Upper lobe of left lung (tissue), 6 donors: ENCODE measurements at regions not wholly inside any gene's neighbourhood (a gene's known extent, or its start where the extent isn't known, plus 50 kb on each side); places are given as distances from the start of the nearest gene placed in this dataset.
A peak's percentile ranks its signal among the peaks of the same experiment; 100 is the strongest.

Source experiments
- ATAC-seq, 2 donors: fragments of 200-7000 bp; cut with Tn5 transposase; one replicate each; pipeline ENCODE4 v1.9.1; 2022; ENCODE audit warnings: mild to moderate bottlenecking in 2 of 2, moderate library complexity in 2 of 2; ENCODE audit not compliant: low FRiP score in 2 of 2
- DNase-seq, 2 donors: peaks; one replicate each; pipeline ENCODE4 v3.0.0-alpha.2; 2019 to 2020
- H3K27ac ChIP-seq, 4 donors: fragments of 200-600 bp; sonication (generic); one replicate each; pipeline ENCODE4 v1.5.1; 2016 to 2019
- H3K27me3 ChIP-seq, 4 donors: fragments of 200-600 bp; sonication (generic); one replicate each; pipeline ENCODE4 v1.5.1; 2017 to 2019
- H3K36me3 ChIP-seq, 4 donors: fragments of 200-600 bp; sonication (generic); one replicate each; pipeline ENCODE4 v1.5.1; 2016 to 2019
- H3K4me1 ChIP-seq, 4 donors: fragments of 200-600 bp; sonication (generic); one replicate each; pipeline ENCODE4 v1.5.1; 2018 to 2019
- H3K4me3 ChIP-seq, 4 donors: fragments of 200-600 bp; sonication (generic); one replicate each; pipeline ENCODE4 v1.5.1; 2017 to 2019; ENCODE audit warnings: mild to moderate bottlenecking in 2 of 4, moderate library complexity in 1 of 4
- H3K9me3 ChIP-seq, 4 donors: fragments of 200-600 bp; sonication (generic); one replicate each; pipeline ENCODE4 v1.5.1; 2018 to 2019
- EP300 ChIP-seq, 4 donors: sonication (generic); formaldehyde crosslinking; IDR thresholded peaks; one replicate each; pipeline ENCODE4 v1.5.1; 2017; ENCODE audit warnings: antibody characterized with exemption in 4 of 4, control low read depth in 2 of 4
- POLR2A ChIP-seq, 4 donors: fragments of 450-650 bp; IDR thresholded peaks; one replicate each; pipeline ENCODE4 v1.5.1; 2016 to 2017; ENCODE audit warnings: antibody characterized with exemption in 4 of 4, mild to moderate bottlenecking in 2 of 4
- POLR2AphosphoS5 ChIP-seq, 2 donors: sonication (generic); formaldehyde crosslinking; IDR thresholded peaks; one replicate each; pipeline ENCODE4 v1.5.1; 2017; ENCODE audit warnings: antibody characterized with exemption in 2 of 2
- WGBS, 2 donors: methylation state at CpG; one replicate each; pipeline ENCODE4 v1.1.5; 2017 to 2018; 5-methylcytosine and 5-hydroxymethylcytosine counted together
- TF ChIP-seq, protein P1 (sequence below), 6 experiments: fragments of 450-650 bp in 4 of 6; fragments of 200-600 bp in 2 of 6; sonication (generic) in 2 of 6; IDR thresholded peaks; one replicate each; pipeline ENCODE4 v1.5.1; 2016 to 2019; ENCODE audit warnings: antibody characterized with exemption in 6 of 6
- donor health status: DM: no; HTN: no; CAD: no; lungs with moderate emphysema.
- donor health status: DM: no; HTN: yes; CAD: no; lungs with severe emphysema.

DNA sequence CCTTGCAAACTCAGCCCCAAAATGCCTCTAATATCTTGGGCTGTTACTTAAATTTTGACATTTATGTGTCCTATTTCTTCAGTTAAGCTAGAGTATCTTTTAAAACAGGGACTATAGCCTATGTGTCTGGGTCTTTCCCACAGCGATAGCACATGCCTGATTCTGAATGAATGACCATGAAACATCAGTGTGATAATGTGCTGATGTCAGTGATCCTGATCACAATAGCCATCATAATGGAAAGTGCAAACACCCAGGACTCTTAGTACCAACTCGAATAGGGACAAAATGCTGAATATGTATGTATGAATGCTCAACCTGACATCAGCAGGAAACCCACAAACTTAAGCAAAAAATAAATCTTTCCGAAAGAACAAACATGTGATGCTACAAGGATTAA, 537.4 kb downstream of the IGSF11 start:
- H3K27ac ChIP-seq = no peak overlapping the region
- peaks cover 0 to 3% (median 0%) of the 10 kb centered on the region in 4 donors for H3K4me1 ChIP-seq
- TF ChIP-seq POLR2AphosphoS5 (IDR thresholded peaks at IDR 0.05) (no peak), POLR2A (IDR thresholded peaks at IDR 0.05) (no peak), EP300 (IDR thresholded peaks at IDR 0.05) (no peak)
- TF ChIP-seq, protein P1, sequence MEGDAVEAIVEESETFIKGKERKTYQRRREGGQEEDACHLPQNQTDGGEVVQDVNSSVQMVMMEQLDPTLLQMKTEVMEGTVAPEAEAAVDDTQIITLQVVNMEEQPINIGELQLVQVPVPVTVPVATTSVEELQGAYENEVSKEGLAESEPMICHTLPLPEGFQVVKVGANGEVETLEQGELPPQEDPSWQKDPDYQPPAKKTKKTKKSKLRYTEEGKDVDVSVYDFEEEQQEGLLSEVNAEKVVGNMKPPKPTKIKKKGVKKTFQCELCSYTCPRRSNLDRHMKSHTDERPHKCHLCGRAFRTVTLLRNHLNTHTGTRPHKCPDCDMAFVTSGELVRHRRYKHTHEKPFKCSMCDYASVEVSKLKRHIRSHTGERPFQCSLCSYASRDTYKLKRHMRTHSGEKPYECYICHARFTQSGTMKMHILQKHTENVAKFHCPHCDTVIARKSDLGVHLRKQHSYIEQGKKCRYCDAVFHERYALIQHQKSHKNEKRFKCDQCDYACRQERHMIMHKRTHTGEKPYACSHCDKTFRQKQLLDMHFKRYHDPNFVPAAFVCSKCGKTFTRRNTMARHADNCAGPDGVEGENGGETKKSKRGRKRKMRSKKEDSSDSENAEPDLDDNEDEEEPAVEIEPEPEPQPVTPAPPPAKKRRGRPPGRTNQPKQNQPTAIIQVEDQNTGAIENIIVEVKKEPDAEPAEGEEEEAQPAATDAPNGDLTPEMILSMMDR (IDR thresholded peaks at IDR 0.05) = no peak
- ATAC-seq (no peak), DNase-seq (no peak)
- H3K27me3 ChIP-seq = no peaks in the 10 kb centered on the region
- no peaks in the 10 kb centered on the region for H3K9me3 ChIP-seq
- WGBS, 2 donors = 87 to 89% methylated on average over 3 of the region's 3 CpGs
- H3K4me3 ChIP-seq = no peak overlapping the region
- no peaks in the 10 kb centered on the region for H3K36me3 ChIP-seq

DNA sequence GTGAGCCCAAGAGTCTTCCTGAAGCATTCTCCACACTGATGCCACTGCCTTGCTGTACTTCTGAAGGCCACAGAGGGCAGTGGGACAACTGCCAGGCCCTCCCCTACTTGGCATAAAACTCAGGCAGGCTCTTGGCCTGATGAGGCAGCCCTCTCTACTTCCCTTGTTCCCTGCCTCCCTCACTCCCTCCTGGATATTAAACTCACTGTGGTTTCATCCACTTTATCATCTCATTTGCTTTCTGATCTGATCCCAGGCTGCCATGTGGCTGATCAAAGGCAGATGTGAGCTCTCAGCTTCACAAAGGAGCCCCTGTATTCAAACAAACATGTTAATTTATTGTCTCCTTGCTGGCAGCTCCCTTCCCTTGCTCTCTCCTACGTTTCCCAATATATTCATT, 533.5 kb downstream of the IGSF11 start:
- ATAC-seq = peak in 1 of 2 donors; percentile 36
- Histone ChIP-seq H3K9me3 (no peaks in the 10 kb centered on the region), H3K4me3 (no peak overlapping the region), H3K4me1 (peaks cover 0 to 3% (median 0%) of the 10 kb centered on the region in 4 donors), H3K27me3 (no peaks in the 10 kb centered on the region), H3K36me3 (no peaks in the 10 kb centered on the region), H3K27ac (no peak overlapping the region)
- WGBS, 2 donors = 24 to 41% methylated on average over 1 of the region's 1 CpG
- DNase-seq = peak in 1 of 2 donors; percentile 39
- TF ChIP-seq, protein P1 (IDR thresholded peaks at IDR 0.05) = no peak
- TF ChIP-seq POLR2A (IDR thresholded peaks at IDR 0.05) (no peak), EP300 (IDR thresholded peaks at IDR 0.05) (no peak), POLR2AphosphoS5 (IDR thresholded peaks at IDR 0.05) (no peak)

DNA sequence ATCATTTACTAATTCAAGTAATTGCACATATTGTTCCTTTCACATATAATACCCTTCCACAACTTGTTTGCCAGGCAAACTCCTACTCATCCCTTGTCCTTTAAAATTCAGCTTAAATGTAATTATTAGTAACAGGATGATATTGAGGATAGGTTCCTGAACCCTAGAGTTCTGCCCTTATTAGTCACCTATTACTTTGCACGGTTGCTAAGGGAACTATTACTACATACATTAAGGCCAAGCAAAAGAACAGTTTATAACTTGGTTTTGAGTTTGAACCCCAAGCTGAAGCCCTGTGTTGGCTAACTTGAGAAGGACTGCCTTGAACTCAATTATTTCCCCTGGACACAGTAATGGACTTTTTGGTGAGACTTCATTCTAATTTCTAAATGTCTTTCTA, 529.7 kb downstream of the IGSF11 start:
- H3K4me3 ChIP-seq = no peak overlapping the region
- H3K4me1 ChIP-seq = peaks cover 0 to 3% (median 0%) of the 10 kb centered on the region in 4 donors
- H3K9me3 ChIP-seq = no peaks in the 10 kb centered on the region
- ATAC-seq (no peak), DNase-seq (no peak)
- H3K27ac ChIP-seq = no peak overlapping the region
- 89 to 100% methylated on average over 1 of the region's 1 CpG for WGBS, 2 donors
- TF ChIP-seq EP300 (IDR thresholded peaks at IDR 0.05) = no peak
- TF ChIP-seq POLR2A (IDR thresholded peaks at IDR 0.05) = no peak
- no peak for TF ChIP-seq POLR2AphosphoS5 (IDR thresholded peaks at IDR 0.05)
- TF ChIP-seq, protein P1 (IDR thresholded peaks at IDR 0.05) = no peak
- no peaks in the 10 kb centered on the region for H3K27me3 ChIP-seq
- H3K36me3 ChIP-seq = no peaks in the 10 kb centered on the region

DNA sequence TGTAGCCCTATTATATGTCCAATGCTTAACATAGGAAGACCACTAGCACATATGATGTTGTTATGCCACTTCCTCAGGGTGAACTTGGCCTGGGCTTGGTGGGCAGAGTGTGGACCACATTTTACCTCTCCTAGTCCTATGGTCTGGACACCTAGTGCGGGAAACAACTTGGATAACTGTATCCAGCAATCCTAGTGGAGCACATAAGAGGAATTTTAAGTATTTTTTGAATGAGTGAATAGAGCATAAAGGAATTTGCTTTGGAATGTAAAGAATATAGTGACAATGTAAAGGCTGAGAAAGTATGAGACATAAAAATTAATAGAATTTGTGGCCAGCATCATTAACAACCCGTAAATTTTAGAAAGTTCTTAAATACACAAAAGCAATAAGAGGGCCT, 528.9 kb downstream of the IGSF11 start:
- Histone ChIP-seq H3K27me3 (no peaks in the 10 kb centered on the region), H3K27ac (no peak overlapping the region), H3K4me3 (no peak overlapping the region), H3K4me1 (peaks cover 0 to 3% (median 0%) of the 10 kb centered on the region in 4 donors), H3K9me3 (no peaks in the 10 kb centered on the region), H3K36me3 (no peaks in the 10 kb centered on the region)
- no peak for DNase-seq
- TF ChIP-seq, protein P1 (IDR thresholded peaks at IDR 0.05) = no peak
- no peak for TF ChIP-seq POLR2A (IDR thresholded peaks at IDR 0.05)
- no peak for TF ChIP-seq POLR2AphosphoS5 (IDR thresholded peaks at IDR 0.05)
- TF ChIP-seq EP300 (IDR thresholded peaks at IDR 0.05) = no peak
- 61 to 68% methylated on average over 2 of the region's 2 CpGs for WGBS, 2 donors
- no peak for ATAC-seq

DNA sequence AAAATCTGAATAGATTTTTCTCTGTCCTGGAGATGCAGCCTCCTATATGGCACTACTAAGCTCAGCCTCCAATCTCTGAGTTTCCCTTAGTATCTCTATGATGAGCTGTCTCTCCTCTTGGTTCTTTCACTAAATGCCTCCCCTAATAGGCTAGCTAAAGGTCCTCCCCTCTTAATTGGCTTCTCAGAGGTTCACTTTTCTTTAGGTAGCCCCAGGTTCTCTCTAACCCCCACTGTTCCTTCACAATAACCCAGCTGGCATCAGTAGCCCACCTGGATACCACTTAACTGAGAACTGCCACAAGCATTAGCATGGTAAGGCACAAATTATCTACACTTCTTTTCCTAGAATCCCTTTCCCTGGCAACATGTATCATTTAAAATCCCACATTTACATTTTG, 523.2 kb downstream of the IGSF11 start:
- no peak overlapping the region for H3K4me3 ChIP-seq
- TF ChIP-seq EP300 (IDR thresholded peaks at IDR 0.05) (no peak), POLR2AphosphoS5 (IDR thresholded peaks at IDR 0.05) (no peak), POLR2A (IDR thresholded peaks at IDR 0.05) (no peak)
- TF ChIP-seq, protein P1 (IDR thresholded peaks at IDR 0.05) = no peak
- H3K27me3 ChIP-seq = no peaks in the 10 kb centered on the region
- no peaks in the 10 kb centered on the region for H3K36me3 ChIP-seq
- no peak for DNase-seq
- H3K27ac ChIP-seq = no peak overlapping the region
- no peak for ATAC-seq
- H3K4me1 ChIP-seq = no peaks in the 10 kb centered on the region
- H3K9me3 ChIP-seq = no peaks in the 10 kb centered on the region
